Prostate gland (tissue), 2 donors: ENCODE measurements at regions not wholly inside any gene's neighbourhood (a gene's known extent, or its start where the extent isn't known, plus 50 kb on each side); places are given as distances from the start of the nearest gene placed in this dataset.

ENCODE experiments used
- CTCF ChIP-seq, 4 experiments: fragments of 200-600 bp in 2 of 4; fragments of 450-650 bp in 2 of 4; sonication (generic) in 2 of 4; IDR thresholded peaks; 1 replicate in 3 of 4; 2 replicates in 1 of 4; pipeline ENCODE4 v1.5.1; 2016 to 2019; ENCODE audit warnings: antibody characterized with exemption in 4 of 4, mild to moderate bottlenecking in 2 of 4, moderate library complexity in 2 of 4
- POLR2A ChIP-seq: fragments of 450-650 bp; IDR thresholded peaks from one replicate; pipeline ENCODE4 v1.6.1; 2016; ENCODE audit warnings: antibody characterized with exemption, mild to moderate bottlenecking
- POLR2AphosphoS5 ChIP-seq: sonication (generic); formaldehyde crosslinking; IDR thresholded peaks from one replicate; pipeline ENCODE4 v1.6.1; 2017; ENCODE audit warnings: antibody characterized with exemption

- TF ChIP-seq CTCF (IDR thresholded peaks at IDR 0.05) (no peak), POLR2A (no peak), POLR2AphosphoS5 (no peak)
Measured at GRCh38 chr6:137363805-137364138, 130.4 kb downstream of the OLIG3 start.
